ENCODE measurements at regions not wholly inside any gene's neighbourhood (a gene's known extent, or its start where the extent isn't known, plus 50 kb on each side); places are given as distances from the start of the nearest gene placed in this dataset.
A peak's percentile ranks its signal among the peaks of the same experiment; 100 is the strongest.
"Not testable (repeated sequence)": the region's sequence is repeated elsewhere in the genome, so short reads cannot be mapped to it uniquely, and the experiment has no call there.

- DNase-seq = no peak
These were observed 456.9 kb downstream of the CCER1 start for GRCh38 chr12:90497923-90498545.

GRCh38 chr12:90490355-90490754 is 464.6 kb downstream of the CCER1 start:
- DNase-seq = no peak

- DNase-seq = no peak
These were observed 465.8 kb downstream of the CCER1 start for GRCh38 chr12:90489141-90489540.

GRCh38 chr12:90485560-90485959 is 469.4 kb downstream of the CCER1 start:
- DNase-seq = no peak

- no peak for DNase-seq
These were observed 470.9 kb downstream of the CCER1 start for GRCh38 chr12:90484094-90484493.

- DNase-seq = no peak
These were observed 473.2 kb downstream of the CCER1 start for GRCh38 chr12:90481748-90482147.

- DNase-seq = no peak
These were observed 475.7 kb downstream of the CCER1 start for GRCh38 chr12:90479237-90479636.

GRCh38 chr12:90473831-90474230 is 481.1 kb downstream of the CCER1 start:
- DNase-seq = no peak

GRCh38 chr12:90460681-90461080 is 494.3 kb downstream of the CCER1 start:
- DNase-seq = no peak

- DNase-seq = no peak
These were observed 498.7 kb downstream of the CCER1 start for GRCh38 chr12:90456248-90456647.

GRCh38 chr12:90455756-90456155 is 499.2 kb downstream of the CCER1 start:
- DNase-seq = no peak

- DNase-seq = no peak
These were observed 505.4 kb downstream of the CCER1 start for GRCh38 chr12:90449611-90450010.

- not testable (repeated sequence) for DNase-seq
These were observed 511.5 kb downstream of the CCER1 start for GRCh38 chr12:90443466-90443865.

- DNase-seq = no peak
These were observed 513.5 kb downstream of the CCER1 start for GRCh38 chr12:90441431-90441830.

- DNase-seq = no peak
These were observed 526.1 kb downstream of the CCER1 start for GRCh38 chr12:90428881-90429280.

GRCh38 chr12:90428465-90428864 is 526.5 kb downstream of the CCER1 start:
- no peak for DNase-seq

- DNase-seq = no peak
These were observed 531.0 kb downstream of the CCER1 start for GRCh38 chr12:90423965-90424364.

GRCh38 chr12:90410962-90411361 is 544.0 kb downstream of the CCER1 start:
- no peak for DNase-seq

GRCh38 chr12:90407841-90408240 is 547.1 kb downstream of the CCER1 start:
- DNase-seq = peak; percentile 58

GRCh38 chr12:90404071-90404470 is 550.9 kb downstream of the CCER1 start:
- DNase-seq = no peak

GRCh38 chr12:90401185-90401584 is 553.8 kb downstream of the CCER1 start:
- DNase-seq = no peak

- DNase-seq = no peak
These were observed 555.6 kb downstream of the CCER1 start for GRCh38 chr12:90399357-90399756.

GRCh38 chr12:90398285-90398836 is 556.6 kb downstream of the CCER1 start:
- no peak for DNase-seq

GRCh38 chr12:90396556-90396955 is 558.4 kb downstream of the CCER1 start:
- no peak for DNase-seq

- no peak for DNase-seq
These were observed 561.3 kb downstream of the CCER1 start for GRCh38 chr12:90393652-90394051.

Data from NCI-H524 treated with DMSO at 0.1 percent for 48 hours (cell line).